ENCODE measurements at regions not wholly inside any gene's neighbourhood (a gene's known extent, or its start where the extent isn't known, plus 50 kb on each side); places are given as distances from the start of the nearest gene placed in this dataset.
"Not testable (repeated sequence)": the region's sequence is repeated elsewhere in the genome, so short reads cannot be mapped to it uniquely, and the experiment has no call there.

DNA sequence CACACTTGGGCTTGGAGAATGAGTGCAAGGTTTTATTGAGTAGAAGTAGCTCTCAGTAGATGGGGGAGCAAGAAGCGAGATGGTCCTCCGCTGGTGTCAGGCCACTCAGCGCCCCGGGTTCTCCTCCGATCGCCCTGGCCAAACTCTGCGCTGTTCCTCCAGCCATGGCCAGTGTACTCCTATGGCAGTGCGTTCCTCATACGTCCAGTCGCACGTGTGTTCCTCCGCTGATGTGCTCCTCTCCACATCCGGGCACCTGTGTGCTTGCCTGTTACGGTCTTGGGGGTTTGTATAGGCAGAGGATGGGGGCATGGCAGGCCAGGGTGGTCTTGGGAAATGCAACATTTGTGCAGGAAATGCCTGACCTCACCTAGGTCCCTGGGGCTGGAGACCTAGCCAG is 1899.4 kb downstream of the PCDH9 start:
- TF ChIP-seq CTCF (IDR thresholded peaks at IDR 0.05; ENCODE audit: borderline replicate concordance, insufficient read depth, low read depth, low read length): no peak
- H3K4me3 ChIP-seq (ENCODE audit: low read depth, low read length): no peak overlapping the region

DNA sequence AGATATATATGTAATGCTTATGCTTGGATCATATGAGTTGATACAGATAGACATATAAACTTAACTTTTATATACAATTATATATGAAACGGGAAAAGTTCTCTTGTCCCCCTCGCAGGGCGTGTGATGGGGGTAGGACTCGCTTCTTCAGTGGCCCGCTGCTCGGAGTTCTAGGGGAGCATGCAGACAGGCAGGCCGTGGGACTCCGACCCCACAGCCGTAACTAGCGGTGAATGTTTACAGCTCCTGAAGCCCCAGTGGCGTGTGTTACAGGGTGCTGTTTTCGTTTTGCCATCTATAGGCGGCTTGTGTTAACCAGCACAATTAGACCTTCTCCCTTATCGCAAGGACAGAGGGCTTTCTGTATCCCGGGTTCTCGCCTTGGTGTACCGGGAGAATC is 1899.8 kb downstream of the PCDH9 start:
- H3K4me3 ChIP-seq (ENCODE audit: low read depth, low read length): no peak overlapping the region
- TF ChIP-seq CTCF (IDR thresholded peaks at IDR 0.05; ENCODE audit: borderline replicate concordance, insufficient read depth, low read depth, low read length): no peak

GRCh38 chr13:65323192-65323591 is 1906.9 kb downstream of the PCDH9 start:
- not testable (repeated sequence) for H3K4me3 ChIP-seq (ENCODE audit: low read depth, low read length)

GRCh38 chr13:65321423-65321822 is 1908.7 kb downstream of the PCDH9 start:
- not testable (repeated sequence) for H3K4me3 ChIP-seq (ENCODE audit: low read depth, low read length)

- TF ChIP-seq CTCF (IDR thresholded peaks at IDR 0.05; ENCODE audit: borderline replicate concordance, insufficient read depth, low read depth, low read length): no peak
- H3K4me3 ChIP-seq (ENCODE audit: low read depth, low read length): no peak overlapping the region
Observed at GRCh38 chr13:65314008-65314407, 1916.1 kb downstream of the PCDH9 start.

- no peak overlapping the region for H3K4me3 ChIP-seq (ENCODE audit: low read depth, low read length)
- TF ChIP-seq CTCF (IDR thresholded peaks at IDR 0.05; ENCODE audit: borderline replicate concordance, insufficient read depth, low read depth, low read length): no peak
Observed at GRCh38 chr13:65310663-65311328, 1919.3 kb downstream of the PCDH9 start.

DNA sequence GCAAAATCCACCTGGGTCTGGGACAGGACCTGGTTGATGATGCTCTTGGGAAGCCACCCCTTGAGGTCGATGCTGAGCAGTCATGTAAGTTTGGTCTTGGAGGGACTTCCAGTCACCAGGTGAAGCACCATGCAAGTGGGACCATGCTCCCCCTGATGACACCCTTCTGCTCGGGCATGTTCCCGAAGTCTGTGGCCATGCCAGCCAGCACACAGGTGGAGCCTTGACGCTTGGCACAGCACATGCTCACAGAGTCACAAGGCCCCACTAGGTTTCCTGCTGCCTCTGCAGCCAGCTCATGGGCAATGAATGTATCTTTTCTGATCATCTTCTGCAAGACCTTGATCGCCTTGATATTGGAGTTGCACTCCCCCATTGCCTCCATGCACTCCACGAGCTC is 1920.2 kb downstream of the PCDH9 start:
- no peak overlapping the region for H3K4me3 ChIP-seq (ENCODE audit: low read depth, low read length)
- TF ChIP-seq CTCF (IDR thresholded peaks at IDR 0.05; ENCODE audit: borderline replicate concordance, insufficient read depth, low read depth, low read length): no peak

- H3K4me3 ChIP-seq (ENCODE audit: low read depth, low read length): not testable (repeated sequence)
Observed at GRCh38 chr13:65308729-65309128, 1921.4 kb downstream of the PCDH9 start.

DNA sequence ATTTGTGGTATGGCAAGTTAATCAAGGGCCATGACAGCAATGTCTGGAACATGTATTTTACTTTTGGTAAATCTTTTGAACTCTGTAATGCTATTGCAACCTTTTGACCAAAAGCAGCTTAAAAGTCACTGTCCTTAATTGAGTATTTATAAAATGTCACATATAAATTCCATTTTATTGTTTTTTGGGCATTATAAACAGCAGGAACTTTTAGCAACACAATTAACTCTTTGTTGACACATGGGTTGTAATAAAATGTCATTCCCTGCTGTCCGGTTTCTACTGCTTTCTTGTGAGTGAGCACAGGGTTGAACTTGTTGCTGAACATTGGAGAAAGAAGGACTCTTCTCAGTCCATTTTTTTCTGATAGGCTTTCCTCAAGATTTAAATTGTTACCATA is 1923.1 kb downstream of the PCDH9 start:
- no peak for TF ChIP-seq CTCF (IDR thresholded peaks at IDR 0.05; ENCODE audit: borderline replicate concordance, insufficient read depth, low read depth, low read length)
- H3K4me3 ChIP-seq (ENCODE audit: low read depth, low read length): no peak overlapping the region
